ENCODE measurements at regions not wholly inside any gene's neighbourhood (a gene's known extent, or its start where the extent isn't known, plus 50 kb on each side); places are given as distances from the start of the nearest gene placed in this dataset.

GRCh38 chr19:29002336-29002735, 210.6 kb downstream of the UQCRFS1 start:
- TF ChIP-seq REST (IDR thresholded peaks at IDR 0.05; ENCODE audit: low read depth), result no peak
- TF ChIP-seq EP300 (IDR thresholded peaks at IDR 0.05; ENCODE audit: borderline replicate concordance), result no peak
- TF ChIP-seq TCF12 (IDR thresholded peaks at IDR 0.05; ENCODE audit: low read depth), result no peak
- no peak for TF ChIP-seq USF1 (IDR thresholded peaks at IDR 0.05)
- no peak for TF ChIP-seq YY1 (IDR thresholded peaks at IDR 0.05; ENCODE audit: low read depth)
- no peak for TF ChIP-seq FOXM1 (IDR thresholded peaks at IDR 0.05; ENCODE audit: borderline replicate concordance, low read depth)
- TF ChIP-seq CEBPB (IDR thresholded peaks at IDR 0.05), result no peak

Data from Ishikawa (cell line).